IPS-NIHi7 (cell line): ENCODE measurements at regions not wholly inside any gene's neighbourhood (a gene's known extent, or its start where the extent isn't known, plus 50 kb on each side); places are given as distances from the start of the nearest gene placed in this dataset.
A peak's percentile ranks its signal among the peaks of the same experiment; 100 is the strongest.

Experiments
- DNase-seq: peaks from one replicate; pipeline ENCODE4 v3.0.0; 2012; ENCODE audit warnings: mixed read lengths; ENCODE audit errors: extremely low spot score

- no peak for DNase-seq
Measured at GRCh38 chr21:16580661-16581060, 850.9 kb downstream of the USP25 start.

DNA sequence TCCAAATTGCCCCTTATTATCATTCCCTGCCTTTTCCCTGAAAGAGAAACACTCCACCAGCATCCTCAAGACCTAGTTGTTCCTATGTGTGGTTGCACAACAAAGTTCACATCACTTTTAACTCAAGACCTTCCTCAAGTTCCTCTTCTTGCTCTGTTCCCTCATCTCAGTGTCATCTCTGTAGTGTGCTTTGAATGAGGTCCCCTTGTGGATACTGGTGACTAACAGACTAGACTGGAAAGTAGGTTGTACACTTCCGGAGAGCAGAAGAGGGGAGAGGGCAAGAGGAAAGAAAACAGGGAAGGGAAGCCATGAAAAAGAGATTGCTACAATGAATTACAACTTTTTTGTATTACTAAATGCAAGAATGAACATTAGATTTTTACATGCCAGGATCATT lies 853.8 kb downstream of the USP25 start:
- no peak for DNase-seq

- DNase-seq = no peak
Measured at GRCh38 chr21:16584756-16585155, 855.0 kb downstream of the USP25 start.

- no peak for DNase-seq
Measured at GRCh38 chr21:16585896-16586295, 856.1 kb downstream of the USP25 start.

DNA sequence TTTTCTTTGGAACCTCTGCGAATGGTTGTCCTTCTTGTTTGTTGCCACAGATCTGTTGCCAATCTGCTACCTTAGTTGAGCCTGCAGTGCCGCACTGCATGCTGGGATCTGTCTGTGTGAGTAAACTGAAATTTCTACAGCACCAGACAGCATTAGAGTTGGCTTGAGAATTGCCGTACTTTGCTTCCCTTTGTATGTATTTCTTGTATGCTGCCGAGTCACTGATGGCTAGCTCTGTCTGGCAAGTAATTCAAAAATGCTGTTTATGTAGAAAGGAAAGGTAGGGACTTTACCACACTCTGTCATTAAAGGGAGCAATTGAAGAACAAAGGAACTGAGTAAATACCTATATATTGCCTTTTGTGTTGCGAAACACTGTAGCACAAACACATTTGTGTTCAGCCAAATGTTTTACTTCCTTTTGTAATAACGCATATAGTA lies 857.4 kb downstream of the USP25 start:
- no peak for DNase-seq

- peak; percentile 10 for DNase-seq
Measured at GRCh38 chr21:16587681-16588375, 858.0 kb downstream of the USP25 start.

DNA sequence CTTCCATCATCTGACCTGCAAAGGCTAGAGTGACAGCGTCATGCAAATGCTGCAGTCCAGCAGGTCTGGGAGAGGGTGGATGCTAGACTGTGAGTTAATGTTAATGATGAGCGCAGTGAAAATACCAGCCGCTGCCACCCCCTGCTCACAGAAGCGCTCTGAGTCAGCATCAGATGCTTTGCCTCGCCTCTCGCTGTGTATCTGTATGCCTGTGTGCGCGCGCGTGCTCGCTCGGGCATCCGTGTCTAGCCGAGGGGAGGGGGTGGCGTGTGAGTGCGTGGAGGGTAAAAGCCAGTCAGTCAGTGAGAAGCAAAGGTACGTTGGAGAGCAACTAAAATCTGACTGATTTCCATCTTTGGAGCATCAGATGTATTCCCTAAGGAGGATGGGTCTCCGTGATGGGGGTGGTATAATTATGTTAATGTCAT lies 858.7 kb downstream of the USP25 start:
- DNase-seq = peak; percentile 52

GRCh38 chr21:16589006-16589898 lies 859.5 kb downstream of the USP25 start:
- DNase-seq = no peak

- no peak for DNase-seq
Measured at GRCh38 chr21:16590186-16590585, 860.4 kb downstream of the USP25 start.

GRCh38 chr21:16590641-16591292 lies 861.0 kb downstream of the USP25 start:
- DNase-seq = no peak

- DNase-seq = no peak
Measured at GRCh38 chr21:16592381-16592780, 862.6 kb downstream of the USP25 start.

- no peak for DNase-seq
Measured at GRCh38 chr21:16594191-16594590, 864.4 kb downstream of the USP25 start.

DNA sequence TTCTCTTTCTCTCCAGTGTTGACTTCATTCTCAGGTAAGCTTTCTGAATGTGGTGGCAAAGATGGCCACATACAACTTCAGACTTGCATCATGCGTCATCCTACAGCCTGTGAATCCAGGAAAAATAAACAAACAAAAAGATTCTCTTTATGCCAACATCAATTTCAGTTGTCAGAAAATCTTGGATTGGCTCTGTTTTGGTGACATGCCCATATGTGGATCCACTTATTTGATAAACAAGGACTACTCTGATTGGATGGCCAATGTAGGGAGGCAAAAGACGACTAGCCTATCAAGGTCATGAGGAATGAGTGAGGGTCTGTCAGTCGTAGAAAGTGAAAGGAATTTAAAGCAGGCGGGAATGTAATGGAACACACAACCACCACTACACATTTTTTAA lies 866.6 kb downstream of the USP25 start:
- DNase-seq = no peak

GRCh38 chr21:16597753-16598152 lies 868.0 kb downstream of the USP25 start:
- DNase-seq = no peak

DNA sequence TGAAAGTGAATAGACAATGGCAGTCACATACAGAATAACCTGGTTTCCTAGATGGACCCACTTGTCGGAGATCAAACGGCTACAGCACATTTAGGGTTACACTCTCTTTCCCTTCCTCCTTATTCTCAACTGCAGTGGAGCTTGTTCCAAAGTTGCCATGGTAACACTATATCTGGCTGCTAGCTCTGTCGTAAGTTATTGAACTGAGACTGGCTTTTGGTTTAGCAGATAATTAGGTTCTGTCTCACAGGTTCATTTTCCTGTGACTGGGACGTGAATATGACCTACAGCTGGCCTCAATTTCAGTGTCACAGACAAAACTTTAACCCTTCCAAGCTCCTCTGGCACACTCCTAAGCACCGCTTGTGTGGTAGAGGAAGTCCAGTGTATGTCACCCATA lies 875.8 kb downstream of the USP25 start:
- DNase-seq = no peak

- no peak for DNase-seq
Measured at GRCh38 chr21:16606271-16606670, 876.5 kb downstream of the USP25 start.

GRCh38 chr21:16608209-16608830 lies 878.5 kb downstream of the USP25 start:
- peak; percentile 44 for DNase-seq

- no peak for DNase-seq
Measured at GRCh38 chr21:16619281-16619680, 889.5 kb downstream of the USP25 start.

DNA sequence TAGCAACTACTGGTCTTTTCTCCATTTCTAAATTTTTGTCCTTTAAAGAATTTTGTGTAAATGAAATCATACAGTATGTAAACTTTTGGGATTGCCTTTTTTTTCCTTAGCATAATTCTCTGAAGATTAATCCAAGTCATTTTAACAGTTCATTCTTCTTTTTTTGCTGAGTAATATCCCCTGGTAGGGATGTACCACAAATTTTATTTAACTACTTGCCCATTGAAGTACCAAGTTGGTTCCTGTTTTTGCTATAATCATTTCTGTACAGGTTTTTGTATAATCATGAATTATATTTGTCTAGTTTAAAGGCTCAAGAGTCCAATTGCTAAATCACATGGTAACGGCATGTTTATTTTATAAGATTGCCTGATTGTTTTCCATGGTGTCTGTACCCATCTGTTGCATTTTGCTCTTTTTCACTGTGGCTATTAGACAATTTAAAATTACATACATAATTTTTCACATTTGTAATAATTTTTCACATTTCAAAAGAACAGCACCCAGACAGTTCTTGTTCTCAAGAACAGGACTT lies 891.1 kb downstream of the USP25 start:
- DNase-seq = no peak

DNA sequence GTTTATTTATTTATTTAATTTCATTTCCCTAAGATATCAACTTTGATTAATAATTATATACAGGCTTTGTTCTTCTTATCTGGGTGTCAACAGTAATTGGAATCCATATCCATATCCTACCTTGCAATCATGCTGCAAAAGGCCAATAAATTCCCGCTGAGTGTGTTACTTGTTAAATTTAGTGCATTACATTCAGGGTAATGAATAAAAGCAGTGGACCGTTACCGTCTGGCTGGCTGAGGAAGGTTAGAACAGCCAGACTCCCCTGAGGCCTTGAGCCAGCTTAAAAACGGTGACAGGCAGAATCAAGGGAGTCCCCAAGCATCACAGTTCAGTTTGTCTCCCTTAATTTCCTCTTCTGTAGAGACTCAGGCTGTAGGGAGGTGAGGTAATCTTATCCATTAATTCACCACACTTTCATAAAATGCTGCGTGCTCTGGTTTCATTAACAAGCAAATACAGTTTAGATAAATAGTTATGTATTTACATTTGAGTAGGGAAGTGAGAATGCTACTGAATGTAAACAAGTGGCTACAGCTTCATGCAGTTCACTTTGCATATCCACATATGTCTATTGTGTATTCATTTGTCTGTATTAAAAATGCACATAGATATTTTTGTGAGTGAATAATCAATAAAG lies 888.2 kb upstream of the CXADR start:
- no peak for DNase-seq

DNA sequence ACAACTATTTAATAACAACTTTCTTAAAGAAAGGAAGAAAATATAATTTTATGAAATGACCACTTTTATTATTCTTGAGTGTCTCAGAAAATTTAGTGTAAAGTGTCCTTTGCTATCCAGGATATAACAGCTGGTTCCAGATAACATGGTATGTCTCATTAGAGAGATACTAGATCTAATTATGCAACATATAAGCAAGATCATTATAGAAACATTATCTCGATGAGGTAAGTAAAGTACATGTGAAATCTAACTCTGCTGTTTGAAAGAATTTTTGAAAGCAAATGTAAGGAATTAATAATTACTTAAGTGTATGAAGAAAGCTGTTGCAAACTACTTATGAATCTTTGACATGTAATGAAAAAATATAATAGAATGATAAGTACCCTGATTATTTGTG lies 887.4 kb upstream of the CXADR start:
- no peak for DNase-seq
